Stimulated activated naive CD8-positive, alpha-beta T cell treated with anti-CD3 and anti-CD28 coated beads, Interleukin-15, Interleukin-2, amounts not matched to agents 100 ng/mL and 50 ng/mL, for 24 hours (primary cell): ENCODE measurements at regions not wholly inside any gene's neighbourhood (a gene's known extent, or its start where the extent isn't known, plus 50 kb on each side); places are given as distances from the start of the nearest gene placed in this dataset.

ENCODE experiments used
- H3K27ac Mint-ChIP-seq: one replicate; pipeline ENCODE4 v1.8.0; 2021; ENCODE audit warnings: mild to moderate bottlenecking, mixed read lengths
- H3K27me3 Mint-ChIP-seq: one replicate; pipeline ENCODE4 v1.8.0; 2021; ENCODE audit warnings: mixed read lengths
- H3K36me3 Mint-ChIP-seq: one replicate; pipeline ENCODE4 v1.8.0; 2021; ENCODE audit warnings: low read depth, mixed read lengths
- H3K4me1 Mint-ChIP-seq: one replicate; pipeline ENCODE4 v1.8.0; 2021; ENCODE audit warnings: low read depth, mixed read lengths
- H3K4me3 Mint-ChIP-seq: one replicate; pipeline ENCODE4 v1.8.0; 2021; ENCODE audit warnings: mild to moderate bottlenecking, mixed read lengths
- H3K9me3 Mint-ChIP-seq: one replicate; pipeline ENCODE4 v1.8.0; 2021; ENCODE audit warnings: mixed read lengths

DNA sequence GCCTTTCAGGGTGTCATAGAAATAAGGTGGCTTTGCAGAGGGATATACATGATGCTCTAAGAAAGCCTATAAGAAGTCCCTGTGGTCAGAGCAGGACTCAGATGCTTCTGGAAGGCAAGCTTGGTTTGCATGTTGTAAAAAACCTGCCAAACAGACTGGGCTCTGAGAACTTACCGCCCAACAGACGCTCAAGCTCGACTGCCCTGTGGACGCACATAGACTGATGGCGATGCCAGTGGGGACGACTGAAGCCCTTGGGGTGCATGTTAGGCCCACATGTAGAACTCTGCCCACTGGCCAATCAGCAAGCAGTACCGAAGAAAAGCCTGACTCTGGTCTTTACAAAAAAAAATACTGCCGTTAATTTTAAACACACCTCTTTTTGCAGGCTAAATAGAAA is 133.8 kb downstream of the NAV1 start:
- H3K27ac Mint-ChIP-seq = no peak overlapping the region
- H3K4me1 Mint-ChIP-seq = no peaks in the 10 kb centered on the region
- H3K27me3 Mint-ChIP-seq = no peaks in the 10 kb centered on the region
- no peaks in the 10 kb centered on the region for H3K9me3 Mint-ChIP-seq
- no peaks in the 10 kb centered on the region for H3K36me3 Mint-ChIP-seq
- H3K4me3 Mint-ChIP-seq = no peak overlapping the region

DNA sequence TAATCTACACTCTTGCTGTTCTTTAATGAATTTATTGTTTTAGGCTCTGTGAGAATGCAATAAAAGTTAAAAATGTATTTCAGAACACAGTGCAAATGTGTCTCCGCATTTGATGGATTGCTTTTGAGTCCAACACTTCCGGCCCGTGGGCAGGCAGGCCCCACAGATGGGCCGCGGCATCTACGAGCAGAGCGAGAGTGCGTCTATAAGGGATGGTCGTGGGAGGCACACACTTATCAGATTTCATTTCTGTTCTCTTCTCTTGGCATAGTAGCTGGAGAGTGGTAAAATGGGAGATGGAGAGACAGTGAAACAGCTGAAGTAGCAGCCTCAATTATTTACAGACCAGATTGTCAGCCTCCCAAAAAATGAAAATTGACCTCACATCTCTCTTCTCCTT is 134.2 kb downstream of the NAV1 start:
- H3K4me1 Mint-ChIP-seq = no peaks in the 10 kb centered on the region
- no peak overlapping the region for H3K27ac Mint-ChIP-seq
- no peaks in the 10 kb centered on the region for H3K36me3 Mint-ChIP-seq
- H3K27me3 Mint-ChIP-seq = no peaks in the 10 kb centered on the region
- H3K4me3 Mint-ChIP-seq = no peak overlapping the region
- no peaks in the 10 kb centered on the region for H3K9me3 Mint-ChIP-seq

DNA sequence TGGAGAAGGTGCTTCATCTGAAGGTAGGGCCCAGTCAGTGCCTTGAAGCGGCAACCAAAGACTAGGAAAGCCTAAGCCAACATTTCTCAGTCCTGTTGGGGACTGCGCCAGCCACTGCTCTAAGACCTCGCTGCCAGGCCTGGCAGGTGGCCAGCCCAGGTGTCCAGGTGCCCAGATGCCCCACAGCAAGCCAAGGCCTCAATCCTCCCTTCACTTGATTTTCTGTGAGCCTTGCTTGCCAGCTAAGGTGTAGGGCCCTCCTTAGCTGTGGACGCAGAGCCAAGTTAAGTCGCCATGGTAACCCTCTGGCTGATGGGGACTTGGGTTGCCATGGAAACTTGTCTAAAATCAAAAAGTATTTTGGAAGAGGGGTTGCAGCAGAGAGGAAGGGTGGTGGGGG is 135.0 kb downstream of the NAV1 start:
- H3K27me3 Mint-ChIP-seq = no peaks in the 10 kb centered on the region
- no peak overlapping the region for H3K4me3 Mint-ChIP-seq
- H3K9me3 Mint-ChIP-seq = no peaks in the 10 kb centered on the region
- no peak overlapping the region for H3K27ac Mint-ChIP-seq
- H3K36me3 Mint-ChIP-seq = no peaks in the 10 kb centered on the region
- no peaks in the 10 kb centered on the region for H3K4me1 Mint-ChIP-seq

DNA sequence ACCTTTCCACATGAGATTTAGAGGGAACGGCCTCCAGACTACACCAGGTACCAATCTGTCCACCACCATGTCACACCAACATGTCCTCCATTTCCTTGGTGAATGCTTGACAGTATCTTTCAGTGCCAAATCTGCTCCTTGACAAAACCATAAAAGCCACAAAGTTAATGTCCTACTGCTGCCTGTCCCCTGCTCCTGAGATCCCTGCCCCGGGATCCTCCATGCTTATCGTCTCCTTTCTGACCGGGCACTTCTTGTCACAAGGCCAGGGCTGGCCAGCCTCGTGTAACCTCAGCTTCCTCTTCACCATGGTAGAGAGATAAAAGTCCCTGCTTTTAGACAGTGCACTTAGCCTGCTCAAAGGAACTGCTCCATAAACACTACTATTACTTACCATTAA is 136.2 kb downstream of the NAV1 start:
- no peaks in the 10 kb centered on the region for H3K36me3 Mint-ChIP-seq
- no peaks in the 10 kb centered on the region for H3K27me3 Mint-ChIP-seq
- H3K4me1 Mint-ChIP-seq = no peaks in the 10 kb centered on the region
- no peak overlapping the region for H3K4me3 Mint-ChIP-seq
- no peak overlapping the region for H3K27ac Mint-ChIP-seq
- no peaks in the 10 kb centered on the region for H3K9me3 Mint-ChIP-seq

DNA sequence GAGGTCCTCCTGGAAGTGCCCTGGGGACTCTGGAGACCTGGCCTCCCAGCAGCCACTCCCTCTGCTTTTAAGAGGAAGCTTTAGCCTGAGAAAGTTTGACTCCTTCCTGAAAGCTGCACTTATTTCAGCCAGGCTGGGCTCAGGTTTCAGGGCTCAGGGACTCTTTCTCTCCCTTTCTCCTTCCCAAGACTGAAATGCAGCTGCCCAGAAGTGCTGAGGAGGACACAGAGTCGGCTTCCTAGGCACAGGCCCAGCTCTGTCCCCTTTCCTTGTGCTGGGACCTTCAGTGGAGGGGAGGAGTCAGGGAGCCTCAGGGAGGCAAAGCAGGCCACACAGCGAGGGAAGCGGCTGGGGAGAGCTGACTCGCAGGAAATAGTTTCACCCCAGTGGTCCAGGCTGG is 137.3 kb downstream of the NAV1 start:
- Mint-ChIP-seq H3K4me3 (no peak overlapping the region), H3K27me3 (no peaks in the 10 kb centered on the region)

DNA sequence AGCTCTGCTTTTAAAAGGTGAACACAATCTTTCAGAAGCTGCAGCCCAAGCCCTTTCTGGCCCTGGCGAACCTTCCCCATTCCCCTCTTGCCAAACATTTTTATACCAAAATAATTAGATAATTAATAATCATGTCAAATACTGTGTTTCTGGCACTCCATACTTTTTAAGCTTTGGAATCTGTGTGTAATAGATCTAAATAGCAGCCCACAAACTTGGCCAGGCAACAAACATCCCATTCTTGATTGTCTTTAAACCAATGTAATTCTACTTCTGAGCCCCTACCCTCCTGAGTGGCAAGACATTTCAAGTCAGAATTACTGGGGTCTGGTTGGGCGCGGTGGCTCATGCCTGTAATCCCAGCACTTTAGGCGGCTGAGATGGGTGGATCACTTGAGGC is 137.7 kb downstream of the NAV1 start:
- H3K27me3 Mint-ChIP-seq = no peaks in the 10 kb centered on the region
- no peaks in the 10 kb centered on the region for H3K9me3 Mint-ChIP-seq
- no peak overlapping the region for H3K27ac Mint-ChIP-seq
- H3K4me3 Mint-ChIP-seq = no peak overlapping the region
- no peaks in the 10 kb centered on the region for H3K4me1 Mint-ChIP-seq
- H3K36me3 Mint-ChIP-seq = no peaks in the 10 kb centered on the region

More for the DNA sequence above, 137.3 kb downstream of the NAV1 start:
- H3K9me3 Mint-ChIP-seq = no peaks in the 10 kb centered on the region
- no peaks in the 10 kb centered on the region for H3K36me3 Mint-ChIP-seq
- no peaks in the 10 kb centered on the region for H3K4me1 Mint-ChIP-seq
- no peak overlapping the region for H3K27ac Mint-ChIP-seq

DNA sequence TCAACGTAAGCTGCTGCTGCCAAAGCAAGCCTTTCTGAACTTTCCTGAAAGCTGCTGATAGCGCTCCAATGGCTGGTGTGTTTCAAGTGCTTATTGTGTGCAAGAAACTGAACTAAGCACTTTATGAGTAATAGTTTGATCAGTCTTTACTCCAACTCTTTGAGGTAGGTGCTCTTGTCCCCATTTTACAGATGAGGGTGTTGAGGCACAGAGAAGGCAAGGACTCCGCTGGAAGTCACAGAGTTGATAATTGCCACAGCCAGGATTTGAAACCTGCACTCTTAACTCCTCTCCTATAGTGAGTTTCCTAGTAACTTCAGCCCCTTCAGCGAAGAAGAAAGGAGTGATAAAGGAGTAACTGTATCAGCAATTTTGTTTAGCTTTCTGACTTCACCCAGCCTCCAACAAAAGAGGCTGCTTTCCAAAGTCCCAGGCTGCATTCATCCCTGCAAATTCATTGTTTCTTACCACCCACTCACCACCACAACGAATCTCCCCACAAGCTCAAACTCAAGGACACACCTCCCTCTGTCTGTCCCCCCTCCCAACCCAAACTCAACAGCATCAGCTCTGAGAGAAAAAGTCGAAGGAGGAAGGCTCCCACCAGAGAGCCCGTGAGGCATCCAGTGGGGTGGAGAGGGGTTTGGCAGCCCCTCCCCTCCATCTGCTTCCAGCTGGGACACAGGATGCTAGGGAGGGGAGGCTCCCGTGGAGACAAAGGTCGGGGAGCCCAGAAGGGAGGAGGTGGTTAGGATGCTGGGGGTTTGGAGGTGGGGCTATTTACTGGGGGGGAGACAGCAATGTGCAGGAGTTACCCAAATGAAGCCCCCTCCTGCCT is 139.6 kb downstream of the NAV1 start:
- H3K4me3 Mint-ChIP-seq = no peak overlapping the region
- no peak overlapping the region for H3K27ac Mint-ChIP-seq
- no peaks in the 10 kb centered on the region for H3K27me3 Mint-ChIP-seq
- H3K9me3 Mint-ChIP-seq = no peaks in the 10 kb centered on the region
- no peaks in the 10 kb centered on the region for H3K36me3 Mint-ChIP-seq
- no peaks in the 10 kb centered on the region for H3K4me1 Mint-ChIP-seq

DNA sequence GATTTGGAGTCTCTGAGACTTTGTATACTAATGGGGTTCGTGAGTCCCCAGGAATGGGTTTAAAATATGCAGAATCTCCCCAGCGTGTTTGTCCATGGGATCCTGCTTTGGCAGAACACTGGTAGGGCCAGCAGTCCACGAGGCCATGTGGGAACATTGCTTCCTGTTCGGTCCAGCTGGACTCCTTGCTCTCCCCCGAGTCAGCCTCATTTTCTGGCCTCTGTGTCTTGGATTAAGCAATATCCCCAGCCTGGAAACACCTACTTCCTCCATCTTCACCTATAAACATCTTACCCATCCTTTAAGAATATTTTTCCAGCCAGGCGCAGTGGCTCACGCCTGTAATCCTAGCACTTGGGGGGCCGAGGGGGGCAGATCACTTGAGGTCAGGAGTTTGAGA is 142.4 kb downstream of the NAV1 start:
- Mint-ChIP-seq H3K27me3 (no peaks in the 10 kb centered on the region), H3K4me3 (no peak overlapping the region), H3K36me3 (no peaks in the 10 kb centered on the region), H3K4me1 (no peaks in the 10 kb centered on the region), H3K9me3 (no peaks in the 10 kb centered on the region), H3K27ac (no peak overlapping the region)

DNA sequence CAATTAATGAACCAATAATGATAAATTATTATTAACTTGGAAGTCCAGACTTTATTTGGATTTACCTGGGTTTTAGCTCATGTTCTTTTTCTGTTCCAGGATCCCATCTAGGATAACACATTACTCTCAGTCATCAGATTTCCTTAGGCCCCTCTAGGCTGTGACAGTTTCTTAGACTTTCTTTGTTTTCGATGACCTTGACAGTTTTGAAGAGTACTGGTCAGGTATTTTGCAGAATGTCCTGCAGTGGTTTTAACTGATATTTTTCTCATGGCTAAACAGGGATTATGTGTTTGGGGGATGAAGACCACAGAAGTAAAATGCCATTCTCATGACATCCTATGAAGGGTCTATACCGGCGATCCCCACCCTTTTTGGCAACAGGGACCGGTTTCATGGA is 144.0 kb downstream of the NAV1 start:
- Mint-ChIP-seq H3K4me3 (no peak overlapping the region), H3K27me3 (no peaks in the 10 kb centered on the region), H3K27ac (no peak overlapping the region)

DNA sequence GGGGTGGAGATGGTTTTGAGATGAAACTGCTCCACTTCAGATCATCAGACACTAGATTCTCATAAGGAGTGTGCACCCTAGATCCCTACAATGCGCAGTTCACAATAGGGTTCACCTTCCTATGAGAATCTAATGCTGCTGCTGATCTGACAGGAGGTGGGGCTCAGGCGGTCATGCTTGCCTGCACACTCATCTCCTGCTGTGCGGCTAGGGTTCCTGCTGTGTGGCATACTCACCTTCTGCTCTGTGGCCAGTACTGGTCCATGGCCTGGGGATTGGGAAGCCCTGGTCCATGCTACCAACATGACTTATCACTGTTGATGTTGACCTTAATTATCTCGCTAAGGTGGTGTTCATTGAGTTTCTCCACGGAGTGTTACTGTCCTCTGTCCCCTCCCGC is 144.5 kb downstream of the NAV1 start:
- no peaks in the 10 kb centered on the region for H3K27me3 Mint-ChIP-seq
- H3K4me1 Mint-ChIP-seq = no peaks in the 10 kb centered on the region
- H3K36me3 Mint-ChIP-seq = no peaks in the 10 kb centered on the region
- H3K4me3 Mint-ChIP-seq = no peak overlapping the region
- no peaks in the 10 kb centered on the region for H3K9me3 Mint-ChIP-seq
- H3K27ac Mint-ChIP-seq = no peak overlapping the region

More for the DNA sequence above, 144.0 kb downstream of the NAV1 start:
- Mint-ChIP-seq H3K9me3 (no peaks in the 10 kb centered on the region), H3K4me1 (no peaks in the 10 kb centered on the region), H3K36me3 (no peaks in the 10 kb centered on the region)

DNA sequence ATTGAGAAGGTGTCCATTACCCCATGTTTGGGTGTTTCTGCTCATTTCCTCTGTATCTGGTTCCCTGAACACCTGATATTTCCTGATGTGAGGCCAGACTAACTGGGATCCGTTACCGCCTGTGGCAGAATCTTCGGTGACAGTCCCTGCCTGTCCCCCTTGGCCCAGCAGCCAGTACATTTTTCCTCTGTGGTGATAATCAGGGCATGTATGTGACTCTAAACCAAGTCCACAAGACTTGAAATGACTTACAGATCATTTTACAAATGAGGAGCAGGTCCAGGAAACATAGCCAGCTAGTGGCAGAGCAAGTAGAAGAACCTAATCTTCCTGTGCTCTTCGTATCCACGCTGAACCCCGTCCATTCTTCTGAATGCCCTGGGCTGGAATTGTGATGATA is 143.5 kb upstream of the IPO9 start:
- Mint-ChIP-seq H3K4me1 (no peaks in the 10 kb centered on the region), H3K9me3 (no peaks in the 10 kb centered on the region), H3K27ac (no peak overlapping the region), H3K27me3 (no peaks in the 10 kb centered on the region), H3K4me3 (no peak overlapping the region), H3K36me3 (no peaks in the 10 kb centered on the region)

DNA sequence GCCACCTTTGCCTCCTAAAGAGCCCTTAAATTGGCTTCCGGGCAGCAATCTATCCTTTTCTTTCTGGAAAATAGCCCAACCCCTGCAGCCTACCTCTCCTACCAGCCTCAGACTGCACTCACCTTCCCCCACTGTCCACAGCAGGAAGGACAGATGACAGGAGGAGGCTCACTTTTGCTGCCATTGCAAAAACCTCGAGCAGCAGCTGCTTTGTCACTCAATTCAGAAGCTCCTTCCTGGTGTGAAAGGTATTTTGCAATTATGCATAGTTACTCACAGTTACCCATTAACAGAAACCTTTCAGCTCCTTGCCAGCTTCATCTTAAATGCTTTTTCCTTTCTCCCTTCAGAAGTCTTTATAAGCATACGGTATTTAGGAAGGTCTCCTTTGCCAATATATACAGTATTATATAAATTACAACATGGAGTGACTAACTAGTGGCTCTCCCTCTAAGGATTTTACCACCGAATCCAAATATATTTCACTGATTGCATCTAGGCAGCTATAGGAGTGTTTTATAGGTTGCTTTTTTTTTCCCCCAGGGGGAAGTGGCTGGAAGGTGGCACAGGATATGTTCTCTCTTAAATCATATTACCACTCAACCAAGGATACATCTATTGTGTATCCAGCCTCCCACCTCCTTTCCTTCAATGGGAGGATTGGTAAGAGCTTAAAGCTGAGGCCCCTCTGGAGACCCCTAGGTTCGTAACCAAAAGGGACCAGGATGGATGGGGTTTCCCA is 142.1 kb upstream of the IPO9 start:
- H3K36me3 Mint-ChIP-seq = no peaks in the 10 kb centered on the region
- no peaks in the 10 kb centered on the region for H3K27me3 Mint-ChIP-seq
- H3K4me3 Mint-ChIP-seq = no peak overlapping the region
- no peaks in the 10 kb centered on the region for H3K9me3 Mint-ChIP-seq
- H3K27ac Mint-ChIP-seq = no peak overlapping the region
- H3K4me1 Mint-ChIP-seq = no peaks in the 10 kb centered on the region

DNA sequence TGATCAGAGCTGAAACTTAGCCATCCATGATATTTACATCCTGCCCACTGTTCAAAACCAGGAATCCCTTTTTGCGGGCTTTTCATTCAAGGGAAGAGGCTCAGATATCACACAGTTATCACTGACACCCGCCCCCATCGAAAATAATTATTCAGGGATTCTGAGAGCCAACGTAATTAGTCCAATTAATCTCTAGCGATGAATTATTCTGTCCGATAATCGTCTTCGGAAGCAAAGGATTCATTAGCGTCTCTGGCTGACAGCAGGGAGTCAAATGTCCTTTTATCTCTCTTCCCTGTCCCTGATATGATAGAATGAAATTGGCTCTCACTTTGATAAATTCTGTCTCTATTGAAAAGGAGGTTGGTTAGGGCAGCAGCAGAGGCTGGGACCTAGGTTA is 140.4 kb upstream of the IPO9 start:
- Mint-ChIP-seq H3K27ac (no peak overlapping the region), H3K4me3 (no peak overlapping the region), H3K36me3 (no peaks in the 10 kb centered on the region), H3K27me3 (no peaks in the 10 kb centered on the region), H3K4me1 (no peaks in the 10 kb centered on the region), H3K9me3 (no peaks in the 10 kb centered on the region)

DNA sequence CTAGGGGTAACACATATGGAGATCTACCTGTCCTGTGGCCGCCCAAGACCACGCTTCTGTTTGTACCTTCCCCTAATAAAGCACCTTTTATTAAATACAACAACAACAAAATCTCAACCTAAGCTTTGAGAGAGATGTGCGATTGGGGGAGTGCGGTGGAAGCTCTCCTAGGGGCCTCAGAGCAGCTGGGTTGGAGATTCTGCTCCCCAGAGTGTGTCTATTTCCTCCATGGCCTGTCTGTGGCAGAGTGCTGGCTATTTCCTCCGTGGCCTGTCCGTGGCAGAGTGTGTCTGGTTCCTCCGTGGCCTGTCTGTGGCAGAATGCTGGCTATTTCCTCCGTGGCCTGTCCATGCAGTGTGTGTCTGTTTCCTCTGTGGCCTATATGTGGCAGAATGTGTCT is 139.3 kb upstream of the IPO9 start:
- Mint-ChIP-seq H3K4me1 (no peaks in the 10 kb centered on the region), H3K27ac (no peak overlapping the region), H3K27me3 (no peaks in the 10 kb centered on the region), H3K4me3 (no peak overlapping the region), H3K9me3 (no peaks in the 10 kb centered on the region), H3K36me3 (no peaks in the 10 kb centered on the region)

DNA sequence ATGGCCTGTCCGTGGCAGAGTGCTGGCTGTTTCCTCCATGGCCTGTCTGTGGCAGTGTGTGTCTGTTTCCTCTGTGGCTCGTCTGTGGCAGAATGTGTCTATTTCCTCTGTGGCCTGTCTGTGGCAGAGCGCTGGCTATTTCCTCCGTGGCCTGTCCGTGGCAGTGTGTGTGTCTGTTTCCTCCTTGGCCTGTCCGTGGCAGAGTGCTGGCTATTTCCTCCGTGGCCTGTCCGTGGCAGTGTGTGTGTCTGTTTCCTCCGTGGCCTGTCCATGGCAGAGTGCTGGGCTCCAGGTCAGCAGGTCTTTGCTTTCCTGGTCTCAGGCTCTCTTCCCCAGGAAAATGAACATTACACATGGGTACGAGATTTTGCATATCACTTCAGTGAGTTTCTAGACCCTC is 138.4 kb upstream of the IPO9 start:
- Mint-ChIP-seq H3K36me3 (no peaks in the 10 kb centered on the region), H3K27me3 (no peaks in the 10 kb centered on the region), H3K27ac (no peak overlapping the region), H3K9me3 (no peaks in the 10 kb centered on the region), H3K4me3 (no peak overlapping the region), H3K4me1 (no peaks in the 10 kb centered on the region)
